ENCODE measurements at regions not wholly inside any gene's neighbourhood (a gene's known extent, or its start where the extent isn't known, plus 50 kb on each side); places are given as distances from the start of the nearest gene placed in this dataset.

GRCh38 chr14:104252256-104253215 is 114.1 kb downstream of the KIF26A start:
- TF ChIP-seq EP300 (IDR thresholded peaks at IDR 0.05) (no peak), CTCF (IDR thresholded peaks at IDR 0.05) (peak in 1 of 7 experiments; percentile 19)
